ENCODE measurements at regions not wholly inside any gene's neighbourhood (a gene's known extent, or its start where the extent isn't known, plus 50 kb on each side); places are given as distances from the start of the nearest gene placed in this dataset.
A peak's percentile ranks its signal among the peaks of the same experiment; 100 is the strongest.

DNA sequence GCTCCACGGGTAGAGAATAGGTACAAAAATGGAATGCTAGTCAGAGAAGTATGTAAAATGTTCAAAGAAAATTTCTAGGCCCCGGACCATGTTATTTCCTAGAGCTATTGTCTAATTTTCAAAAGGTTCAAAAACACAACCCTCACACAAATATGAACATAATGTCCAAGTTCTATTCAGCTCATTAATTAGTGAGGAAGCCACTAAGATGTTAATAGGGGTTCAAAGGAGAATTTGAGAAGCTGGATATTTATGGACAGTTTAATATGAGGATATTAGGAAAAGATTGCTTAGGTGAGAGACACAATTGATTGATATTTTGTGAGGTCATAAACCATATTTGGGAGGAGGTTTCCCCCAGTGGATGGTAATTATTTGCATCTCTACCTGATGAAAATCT, 710.6 kb upstream of the ID2 start:
- ATAC-seq (ENCODE audit: low read depth in 2 of 2): no peak
- Mint-ChIP-seq H3K9me3 (peaks cover 0 to 1% (median 0%) of the 10 kb centered on the region in 7 donors), H3K27me3 (peaks cover 4 to 11% (median 6%) of the 10 kb centered on the region in 3 donors), H3K27ac (no peak overlapping the region), H3K4me1 (no peaks in the 10 kb centered on the region), H3K4me3 (no peak overlapping the region), H3K36me3 (no peaks in the 10 kb centered on the region)
- DNase-seq: no peak

DNA sequence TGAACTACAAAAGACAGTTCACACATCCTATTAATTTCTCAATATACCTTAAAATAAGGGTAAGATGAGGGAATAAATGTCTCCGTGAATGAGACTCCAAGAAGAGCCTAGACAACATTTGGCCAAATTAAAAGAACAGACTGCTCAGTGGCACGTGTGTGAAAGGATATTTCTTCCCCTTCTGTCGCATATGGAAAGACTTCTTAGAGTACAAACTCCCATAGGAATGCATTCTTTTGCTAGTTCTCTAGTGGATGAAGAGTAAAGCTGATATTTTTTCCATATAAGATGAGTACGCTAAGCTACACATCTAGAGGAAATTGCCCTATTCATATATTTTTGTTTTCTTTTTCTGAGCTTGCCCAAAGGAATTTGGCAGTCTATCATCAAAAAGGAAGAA, 710.0 kb upstream of the ID2 start:
- DNase-seq: no peak
- no peak overlapping the region for H3K27ac Mint-ChIP-seq
- H3K4me1 Mint-ChIP-seq: no peaks in the 10 kb centered on the region
- no peak for ATAC-seq (ENCODE audit: low read depth in 2 of 2)
- no peak overlapping the region for H3K4me3 Mint-ChIP-seq
- H3K9me3 Mint-ChIP-seq: peaks cover 0 to 1% (median 0%) of the 10 kb centered on the region in 7 donors
- H3K36me3 Mint-ChIP-seq: no peaks in the 10 kb centered on the region
- H3K27me3 Mint-ChIP-seq: peaks cover 4 to 11% (median 6%) of the 10 kb centered on the region in 3 donors

DNA sequence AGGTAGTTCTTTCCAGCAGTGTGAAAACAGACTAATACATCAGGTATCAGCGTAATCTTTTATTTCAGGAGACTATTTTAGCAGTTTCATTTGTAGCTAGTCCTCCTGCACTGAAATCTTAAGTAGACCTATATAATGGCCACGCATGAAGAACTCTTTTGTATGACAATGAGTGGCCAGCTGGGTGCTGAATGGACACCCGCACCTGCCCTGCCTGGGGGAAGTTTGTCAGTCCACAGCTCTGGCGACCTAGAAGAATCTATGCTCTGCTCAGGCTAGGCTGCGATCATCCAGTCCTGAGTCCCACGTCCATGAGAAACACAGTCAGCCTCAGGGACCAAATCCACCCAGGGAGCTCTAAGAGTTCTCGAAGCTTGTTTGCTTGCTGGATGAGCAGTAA, 709.2 kb upstream of the ID2 start:
- Mint-ChIP-seq H3K27ac (peak overlapping the region in 1 of 6 donors; percentile 39), H3K4me1 (no peaks in the 10 kb centered on the region), H3K36me3 (no peaks in the 10 kb centered on the region), H3K4me3 (no peak overlapping the region), H3K9me3 (peaks cover 0 to 1% (median 0%) of the 10 kb centered on the region in 7 donors), H3K27me3 (peaks cover 4 to 11% (median 6%) of the 10 kb centered on the region in 3 donors)
- DNase-seq: no peak
- no peak for ATAC-seq (ENCODE audit: low read depth in 2 of 2)

DNA sequence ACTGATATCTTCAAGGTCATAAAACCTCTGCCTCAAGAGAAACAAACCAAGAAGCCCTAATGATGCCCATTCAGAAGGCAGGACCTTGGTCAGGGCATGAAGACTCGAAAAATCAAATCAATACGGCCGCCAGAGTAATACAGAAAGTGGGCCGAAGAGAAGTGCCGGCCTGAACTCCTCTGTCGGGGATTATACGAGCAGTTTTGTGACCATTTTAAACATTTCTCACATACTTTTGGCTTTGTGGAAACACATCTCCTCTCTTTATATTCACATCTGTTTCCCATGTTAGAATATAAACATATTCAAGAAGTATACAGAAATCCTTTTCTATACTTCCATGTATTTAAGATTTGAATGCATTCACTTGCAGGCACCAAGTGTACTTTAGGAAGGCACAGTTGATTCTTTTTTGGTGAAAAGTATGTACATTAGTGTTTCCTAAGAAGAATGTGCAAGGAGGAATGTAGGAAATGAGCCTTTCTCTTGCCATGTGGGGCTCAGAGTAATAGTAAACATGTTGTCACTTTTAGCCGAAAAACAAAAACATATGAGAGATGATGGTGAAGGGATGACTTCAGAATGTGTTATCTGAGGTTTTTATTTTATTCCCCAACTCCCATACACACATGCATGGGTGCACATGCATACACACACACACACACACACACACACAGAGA, 707.9 kb upstream of the ID2 start:
- H3K36me3 Mint-ChIP-seq: no peaks in the 10 kb centered on the region
- H3K27ac Mint-ChIP-seq: no peak overlapping the region
- peaks cover 0 to 1% (median 0%) of the 10 kb centered on the region in 7 donors for H3K9me3 Mint-ChIP-seq

DNA sequence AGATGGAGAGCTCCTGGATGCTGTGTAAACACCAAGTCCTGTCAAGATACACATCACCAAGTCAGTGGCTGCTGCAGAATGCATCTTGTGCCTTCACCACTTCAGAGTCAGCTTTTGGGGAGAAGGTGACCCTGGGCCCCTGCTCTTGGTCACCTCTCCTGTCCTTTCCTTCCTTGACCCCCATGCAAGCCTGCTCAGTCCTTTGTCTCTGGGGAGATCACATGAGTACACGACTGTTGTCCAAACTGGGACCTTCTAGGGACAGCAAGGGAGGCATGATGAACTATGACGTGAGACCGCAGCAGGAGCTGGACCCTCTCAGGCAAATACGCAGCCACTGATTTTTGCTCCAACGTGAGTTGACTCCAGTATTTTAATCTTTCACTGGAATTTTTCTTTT, 706.9 kb upstream of the ID2 start:
- no peak overlapping the region for H3K27ac Mint-ChIP-seq

More for the DNA sequence above, 707.9 kb upstream of the ID2 start:
- no peak for ATAC-seq (ENCODE audit: low read depth in 2 of 2)
- Mint-ChIP-seq H3K4me3 (no peak overlapping the region), H3K27me3 (peaks cover 4 to 12% (median 6%) of the 10 kb centered on the region in 3 donors), H3K4me1 (no peaks in the 10 kb centered on the region)
- DNase-seq: no peak

DNA sequence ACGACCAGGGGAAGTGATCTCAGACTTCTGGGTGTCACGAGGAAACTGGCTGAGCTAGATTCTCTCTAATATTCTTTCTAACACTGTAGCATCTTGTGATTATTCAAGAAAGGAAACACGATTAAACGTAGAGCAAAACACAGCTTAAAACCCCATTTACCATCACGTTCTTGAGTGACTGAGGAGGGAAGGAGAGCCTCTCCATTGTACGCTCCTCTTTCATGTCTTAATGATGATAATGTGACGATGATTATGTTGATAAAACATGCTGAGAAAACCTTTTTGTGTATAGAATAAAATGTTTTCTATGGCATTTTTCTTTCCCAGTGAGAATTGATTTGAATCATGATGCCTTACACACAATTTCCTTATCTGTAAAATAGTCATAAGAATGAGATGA, 705.6 kb upstream of the ID2 start:
- H3K4me1 Mint-ChIP-seq: no peaks in the 10 kb centered on the region
- H3K27me3 Mint-ChIP-seq: peaks cover 0 to 20% (median 6%) of the 10 kb centered on the region in 3 donors
- DNase-seq (no peak), ATAC-seq (ENCODE audit: low read depth in 2 of 2) (no peak)
- no peaks in the 10 kb centered on the region for H3K36me3 Mint-ChIP-seq
- H3K27ac Mint-ChIP-seq: no peak overlapping the region
- H3K4me3 Mint-ChIP-seq: no peak overlapping the region
- H3K9me3 Mint-ChIP-seq: peaks cover 0 to 3% (median 0%) of the 10 kb centered on the region in 7 donors

More for the DNA sequence above, 706.9 kb upstream of the ID2 start:
- DNase-seq: no peak
- H3K4me1 Mint-ChIP-seq: no peaks in the 10 kb centered on the region
- ATAC-seq (ENCODE audit: low read depth in 2 of 2): no peak
- H3K9me3 Mint-ChIP-seq: peaks cover 0 to 3% (median 0%) of the 10 kb centered on the region in 7 donors
- H3K4me3 Mint-ChIP-seq: no peak overlapping the region
- H3K36me3 Mint-ChIP-seq: no peaks in the 10 kb centered on the region
- peaks cover 4 to 20% (median 6%) of the 10 kb centered on the region in 3 donors for H3K27me3 Mint-ChIP-seq

DNA sequence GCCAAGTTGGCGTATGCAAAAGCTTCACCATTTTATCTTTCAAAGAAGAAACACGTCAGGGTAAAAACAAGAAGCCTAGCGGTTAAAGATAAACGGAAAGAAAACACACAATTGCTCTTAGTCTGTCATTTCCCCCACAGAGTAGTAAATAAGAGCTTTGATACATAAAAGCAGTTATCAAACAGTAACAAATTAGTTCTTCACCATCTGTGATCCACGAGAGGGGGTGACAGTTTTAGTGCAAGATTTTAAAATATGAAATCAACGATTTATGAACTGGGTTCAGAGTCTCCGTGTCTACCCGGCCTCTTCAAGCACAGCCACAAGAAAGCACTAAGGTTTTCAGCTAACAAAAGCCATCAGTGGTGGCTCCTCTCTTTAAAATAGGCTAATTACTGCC, 703.9 kb upstream of the ID2 start:
- no peak for DNase-seq
- Mint-ChIP-seq H3K27ac (no peak overlapping the region), H3K4me3 (no peak overlapping the region), H3K27me3 (peaks cover 0 to 20% (median 6%) of the 10 kb centered on the region in 3 donors), H3K4me1 (no peaks in the 10 kb centered on the region), H3K9me3 (peaks cover 0 to 13% (median 3%) of the 10 kb centered on the region in 7 donors), H3K36me3 (no peaks in the 10 kb centered on the region)
- ATAC-seq (ENCODE audit: low read depth in 2 of 2): no peak

DNA sequence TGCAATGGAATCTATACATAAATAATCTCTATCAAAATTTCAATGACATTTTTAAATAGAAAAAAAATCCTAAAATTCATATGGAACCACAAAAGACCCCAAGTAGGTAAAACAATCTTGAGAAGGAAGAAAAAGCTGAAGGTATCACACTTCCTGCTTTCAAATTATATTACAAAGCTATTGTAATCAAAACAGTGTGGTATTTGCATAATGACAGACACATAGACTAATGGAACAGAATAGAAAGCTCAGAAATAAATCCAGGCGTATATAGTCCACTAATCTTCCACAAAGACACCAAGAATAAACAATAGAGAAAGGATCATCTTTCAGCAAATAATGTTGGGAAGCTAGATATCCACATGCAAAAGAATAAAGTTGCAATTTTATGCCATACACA, 699.8 kb upstream of the ID2 start:
- Mint-ChIP-seq H3K27ac (no peak overlapping the region), H3K9me3 (peaks cover 0 to 19% (median 3%) of the 10 kb centered on the region in 7 donors), H3K4me3 (no peak overlapping the region), H3K36me3 (no peaks in the 10 kb centered on the region), H3K4me1 (peaks cover 2 to 6% (median 4%) of the 10 kb centered on the region in 3 donors), H3K27me3 (peaks cover 0 to 20% (median 8%) of the 10 kb centered on the region in 3 donors)
- no peak for DNase-seq
- no peak for ATAC-seq (ENCODE audit: low read depth in 2 of 2)

DNA sequence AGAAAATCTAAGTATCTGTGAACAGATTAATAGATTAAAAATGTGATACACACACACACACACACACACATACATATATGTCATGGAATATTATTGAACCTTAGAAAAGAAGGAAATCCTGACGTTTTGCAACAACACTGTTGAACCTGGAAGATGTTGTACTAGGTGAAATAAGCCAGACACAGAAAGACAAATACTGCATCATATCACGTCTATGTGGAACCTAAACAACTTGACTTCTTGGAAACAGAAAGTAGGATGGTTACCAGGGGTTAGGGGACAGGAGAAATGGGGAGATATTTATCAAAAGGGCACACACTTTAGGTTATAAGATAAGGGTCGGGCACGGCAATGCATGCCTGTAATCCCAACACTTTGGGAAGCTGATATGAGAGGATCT, 698.4 kb upstream of the ID2 start:
- peaks cover 0 to 20% (median 8%) of the 10 kb centered on the region in 3 donors for H3K27me3 Mint-ChIP-seq
- no peak for ATAC-seq (ENCODE audit: low read depth in 2 of 2)
- no peaks in the 10 kb centered on the region for H3K36me3 Mint-ChIP-seq

DNA sequence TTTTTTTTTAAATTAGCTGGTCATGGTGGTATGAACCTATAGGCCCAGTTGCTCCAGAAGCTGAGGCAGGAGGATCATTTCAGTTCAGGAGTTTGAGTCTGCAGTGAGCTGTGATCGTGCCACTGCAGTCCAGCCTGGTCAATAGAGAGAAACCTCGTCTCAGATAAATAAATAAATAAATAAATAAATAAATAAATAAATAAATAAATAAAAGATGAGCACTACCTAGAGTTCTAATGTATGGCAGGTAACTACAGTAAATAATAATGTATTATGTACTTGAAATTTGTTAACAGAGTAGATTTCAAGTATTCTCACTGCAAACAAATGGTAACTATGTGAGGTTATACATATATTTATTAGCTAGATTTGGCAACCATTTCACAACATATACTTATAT, 697.9 kb upstream of the ID2 start:
- Mint-ChIP-seq H3K4me1 (peaks cover 2 to 6% (median 4%) of the 10 kb centered on the region in 3 donors), H3K4me3 (no peak overlapping the region)
- no peak for ATAC-seq (ENCODE audit: low read depth in 2 of 2)

More for the DNA sequence above, 698.4 kb upstream of the ID2 start:
- no peak for DNase-seq
- Mint-ChIP-seq H3K4me1 (peaks cover 2 to 6% (median 4%) of the 10 kb centered on the region in 3 donors), H3K27ac (no peak overlapping the region), H3K9me3 (peaks cover 0 to 19% (median 3%) of the 10 kb centered on the region in 7 donors), H3K4me3 (no peak overlapping the region)

DNA sequence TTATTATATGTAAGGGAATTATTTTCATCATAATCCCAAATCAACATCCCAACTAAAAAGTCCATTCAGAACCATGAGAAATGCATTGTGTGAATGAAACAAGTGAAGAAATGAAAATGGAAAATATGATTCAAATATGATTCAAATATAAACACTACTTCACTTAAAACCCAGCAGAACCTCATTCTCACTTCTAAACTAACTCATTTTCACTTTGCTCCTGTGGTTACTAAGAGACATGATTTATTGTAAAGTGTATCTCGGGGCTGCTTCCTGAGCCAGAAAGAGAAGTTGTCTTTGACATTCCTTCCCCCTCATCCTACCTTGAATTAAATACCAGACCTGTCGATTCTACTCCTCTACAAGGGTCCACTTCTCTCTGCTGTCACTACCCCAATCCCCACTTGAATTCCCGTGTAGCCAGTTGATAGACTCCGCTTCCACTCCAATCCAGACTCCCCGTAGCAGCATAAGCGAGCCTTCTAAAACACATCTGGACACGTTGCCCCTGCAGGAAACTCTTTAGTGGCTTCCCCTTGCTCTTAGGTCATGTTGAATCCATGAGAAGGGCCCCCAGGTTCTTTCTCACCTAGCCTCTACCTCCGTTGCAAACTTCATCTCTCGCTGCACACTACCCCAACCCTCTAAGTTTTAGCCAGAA, 697.0 kb upstream of the ID2 start:
- Mint-ChIP-seq H3K9me3 (peaks cover 0 to 19% (median 2%) of the 10 kb centered on the region in 7 donors), H3K36me3 (no peaks in the 10 kb centered on the region), H3K27ac (no peak overlapping the region), H3K4me1 (peaks cover 2 to 6% (median 4%) of the 10 kb centered on the region in 3 donors), H3K4me3 (no peak overlapping the region), H3K27me3 (peaks cover 0 to 11% (median 8%) of the 10 kb centered on the region in 3 donors)
- no peak for ATAC-seq (ENCODE audit: low read depth in 2 of 2)
- DNase-seq: no peak

More for the DNA sequence above, 697.9 kb upstream of the ID2 start:
- DNase-seq: no peak
- Mint-ChIP-seq H3K27me3 (peaks cover 0 to 19% (median 8%) of the 10 kb centered on the region in 3 donors), H3K36me3 (no peaks in the 10 kb centered on the region), H3K9me3 (peaks cover 0 to 19% (median 3%) of the 10 kb centered on the region in 7 donors), H3K27ac (no peak overlapping the region)

DNA sequence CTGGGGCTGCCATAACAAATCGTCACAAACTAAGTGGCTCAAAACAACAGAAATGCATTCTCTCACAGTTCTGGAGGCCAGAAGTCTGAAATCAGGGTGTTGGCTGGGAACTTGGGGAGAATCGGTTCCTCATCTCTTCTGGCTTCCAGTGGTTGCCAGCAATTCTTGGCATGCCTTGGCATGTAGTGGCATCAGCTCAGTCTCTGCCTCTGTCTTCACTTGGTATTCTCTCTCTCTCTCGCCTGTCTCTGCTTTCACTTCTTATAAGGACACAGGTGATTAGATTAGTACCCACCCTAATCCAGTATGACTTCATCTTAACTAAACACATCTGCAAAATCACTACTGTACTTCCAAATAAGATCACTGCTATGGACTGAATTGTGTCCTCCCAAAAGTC, 695.4 kb upstream of the ID2 start:
- H3K9me3 Mint-ChIP-seq: peaks cover 0 to 18% (median 2%) of the 10 kb centered on the region in 7 donors
- H3K36me3 Mint-ChIP-seq: no peaks in the 10 kb centered on the region
- H3K27ac Mint-ChIP-seq: no peak overlapping the region
- no peak for DNase-seq
- H3K27me3 Mint-ChIP-seq: peaks cover 0 to 11% (median 8%) of the 10 kb centered on the region in 3 donors
- no peak for ATAC-seq (ENCODE audit: low read depth in 2 of 2)
- H3K4me3 Mint-ChIP-seq: no peak overlapping the region
- H3K4me1 Mint-ChIP-seq: peaks cover 2 to 6% (median 4%) of the 10 kb centered on the region in 3 donors

DNA sequence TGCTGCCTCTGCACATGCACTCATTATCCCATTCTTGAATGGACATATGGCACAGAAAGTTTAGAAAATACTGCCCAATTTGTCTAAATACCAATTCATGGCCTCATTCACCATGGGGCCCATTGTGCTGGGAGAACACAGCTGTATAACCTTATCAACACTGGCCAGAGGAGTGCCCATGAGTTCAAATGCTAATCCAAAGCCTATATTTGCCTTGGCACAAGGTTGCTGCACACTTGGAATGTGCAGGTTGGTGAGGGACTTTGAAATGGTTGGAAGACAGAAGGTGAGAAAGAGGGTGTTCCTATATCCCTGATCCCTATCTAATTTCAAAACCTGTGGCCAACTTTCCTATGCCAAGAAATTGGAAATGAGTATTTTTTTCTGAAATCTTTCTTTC, 693.9 kb upstream of the ID2 start:
- Mint-ChIP-seq H3K4me1 (peaks cover 2 to 6% (median 4%) of the 10 kb centered on the region in 3 donors), H3K4me3 (no peak overlapping the region), H3K36me3 (no peaks in the 10 kb centered on the region), H3K27ac (no peak overlapping the region), H3K9me3 (peaks cover 0 to 6% (median 0%) of the 10 kb centered on the region in 7 donors), H3K27me3 (peaks cover 4 to 19% (median 8%) of the 10 kb centered on the region in 3 donors)
- DNase-seq (no peak), ATAC-seq (ENCODE audit: low read depth in 2 of 2) (no peak)

DNA sequence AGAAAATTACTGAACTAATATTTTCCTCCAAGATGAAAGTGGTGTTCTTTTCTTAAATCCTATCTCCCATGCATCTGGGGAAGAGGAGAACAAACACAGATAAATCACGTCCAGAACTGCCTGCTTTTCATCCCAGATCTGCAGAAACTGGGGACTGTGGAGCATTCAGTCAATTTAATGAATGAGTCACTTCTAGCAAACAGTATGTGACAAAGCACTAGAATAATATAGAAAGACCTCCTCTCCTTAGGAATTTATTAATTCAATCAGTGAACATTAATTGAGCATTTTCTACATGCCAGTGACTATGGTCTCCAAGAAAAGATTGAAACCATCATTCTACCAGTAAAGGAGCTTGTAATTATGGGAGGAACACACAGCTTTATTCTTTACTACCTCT, 693.4 kb upstream of the ID2 start:
- Mint-ChIP-seq H3K27me3 (peaks cover 4 to 19% (median 8%) of the 10 kb centered on the region in 3 donors), H3K9me3 (peaks cover 0 to 6% (median 0%) of the 10 kb centered on the region in 7 donors), H3K36me3 (no peaks in the 10 kb centered on the region), H3K27ac (no peak overlapping the region), H3K4me1 (peaks cover 2 to 6% (median 4%) of the 10 kb centered on the region in 3 donors), H3K4me3 (no peak overlapping the region)
- DNase-seq (no peak), ATAC-seq (ENCODE audit: low read depth in 2 of 2) (no peak)
